ENCODE measurements at regions not wholly inside any gene's neighbourhood (a gene's known extent, or its start where the extent isn't known, plus 50 kb on each side); places are given as distances from the start of the nearest gene placed in this dataset.

- no peak overlapping the region for H3K27ac Mint-ChIP-seq
- Histone ChIP-seq H3K27me3 (ENCODE audit: insufficient read depth) (no peaks in the 10 kb centered on the region), H3K4me3 (no peak overlapping the region), H3K27ac (ENCODE audit: low read depth) (no peak overlapping the region), H3F3A (replicated peaks; ENCODE audit: low read depth) (no peaks in the 10 kb centered on the region), H3K4me2 (no peak overlapping the region), H3K9me2 (ENCODE audit: insufficient read depth) (no peaks in the 10 kb centered on the region), H2AFZ (no peak overlapping the region), H3K36me3 (ENCODE audit: insufficient read depth) (no peaks in the 10 kb centered on the region), H4K20me1 (replicated peaks; ENCODE audit: insufficient read depth) (no peaks in the 10 kb centered on the region), H3K79me2 (replicated peaks; ENCODE audit: insufficient read depth) (no peaks in the 10 kb centered on the region), H3K4me1 (ENCODE audit: insufficient read depth) (no peaks in the 10 kb centered on the region)
- H3K4me3 Mint-ChIP-seq, result no peak overlapping the region
- no peak for ATAC-seq
- H3K9me3 Mint-ChIP-seq, result peaks cover 2% of the 10 kb centered on the region; the same call in 1 of the 3 replicates
- no peaks in the 10 kb centered on the region for H3K27me3 Mint-ChIP-seq (ENCODE audit: insufficient read depth, low read depth, poor library complexity)
- no peaks in the 10 kb centered on the region for H3K36me3 Mint-ChIP-seq (ENCODE audit: low read depth)
- no peak for TF ChIP-seq ZNF114 (CRISPR knock-in tag; IDR thresholded peaks at IDR 0.05)
- no peak for TF ChIP-seq REST (IDR thresholded peaks at IDR 0.05; ENCODE audit: unreplicated experiment)
- no peak for TF ChIP-seq CREB1 (CRISPR knock-in tag; IDR thresholded peaks at IDR 0.05; ENCODE audit: low read depth)
- TF ChIP-seq CTCF (conservative IDR thresholded peaks at IDR 0.05; ENCODE audit: low read depth in 2 of 2), result no peak
- no peak for TF ChIP-seq JUNB (IDR thresholded peaks at IDR 0.05; ENCODE audit: unreplicated experiment)
- TF ChIP-seq EZH2phosphoT487 (IDR thresholded peaks at IDR 0.05; ENCODE audit: unreplicated experiment), result no peak
- TF ChIP-seq ETS1 (IDR thresholded peaks at IDR 0.05), result no peak
- TF ChIP-seq EZH2 (IDR thresholded peaks at IDR 0.05; ENCODE audit: low read depth, unreplicated experiment), result no peak
- TF ChIP-seq ZNF331 (CRISPR knock-in tag; IDR thresholded peaks at IDR 0.05; ENCODE audit: low read depth), result no peak
- TF ChIP-seq STAT1 (IDR thresholded peaks at IDR 0.05; ENCODE audit: unreplicated experiment), result no peak
- no peak for TF ChIP-seq NANOG (IDR thresholded peaks at IDR 0.05; ENCODE audit: borderline replicate concordance)
- no peak for TF ChIP-seq ZNF462 (CRISPR knock-in tag; IDR thresholded peaks at IDR 0.05)
- no peak for TF ChIP-seq POLR2AphosphoS5 (IDR thresholded peaks at IDR 0.05; ENCODE audit: low read depth)
- no peak for DNase-seq (ENCODE audit: low spot score)
- no peaks in the 10 kb centered on the region for H3K4me1 Mint-ChIP-seq
Observed at GRCh38 chrX:9390693-9391368, 74.0 kb upstream of the TBL1X start.

Measured in GM23338 (cell line).